Lung (tissue), 11 donors: ENCODE measurements at regions not wholly inside any gene's neighbourhood (a gene's known extent, or its start where the extent isn't known, plus 50 kb on each side); places are given as distances from the start of the nearest gene placed in this dataset.

ENCODE experiments used
- ATAC-seq: fragments of 200-7000 bp; cut with Tn5 transposase; one replicate; pipeline ENCODE4 v1.9.1; 2020; ENCODE audit warnings: moderate number of reproducible peaks; ENCODE audit not compliant: insufficient read depth, low FRiP score
- DNase-seq, 3 donors: peaks; one replicate each; pipeline ENCODE4 v3.0.0-alpha.2; 2013 to 2017
- H3K27ac ChIP-seq, 2 donors: one replicate each; pipeline ENCODE4 v1.5.1; 2013; ENCODE audit warnings: mild to moderate bottlenecking in 2 of 2, moderate library complexity in 2 of 2, control low read depth in 1 of 2, inconsistent platforms in 1 of 2, low read depth in 1 of 2, low read length in 1 of 2
- H3K27me3 ChIP-seq, 3 donors: one replicate each; pipeline ENCODE4 v1.5.1; 2013; ENCODE audit warnings: low read length in 2 of 3; ENCODE audit not compliant: control insufficient read depth in 3 of 3, insufficient read depth in 3 of 3
- H3K36me3 ChIP-seq, 4 donors: one replicate each; pipeline ENCODE4 v1.5.1; 2013; ENCODE audit warnings: low read length in 4 of 4, mild to moderate bottlenecking in 1 of 4, moderate library complexity in 1 of 4; ENCODE audit not compliant: control insufficient read depth in 4 of 4, insufficient read depth in 4 of 4
- H3K4me1 ChIP-seq, 5 donors: one replicate each; pipeline ENCODE4 v1.5.1; 2013; ENCODE audit warnings: low read length in 5 of 5, mild to moderate bottlenecking in 2 of 5, moderate library complexity in 1 of 5; ENCODE audit not compliant: control insufficient read depth in 5 of 5, insufficient read depth in 5 of 5
- H3K4me3 ChIP-seq: one replicate; pipeline ENCODE4 v1.5.1; 2013; ENCODE audit warnings: mild to moderate bottlenecking, control low read depth, moderate library complexity
- H3K9ac ChIP-seq, 2 donors: one replicate each; pipeline ENCODE4 v1.5.1; 2013; ENCODE audit warnings: low read length in 2 of 2, control low read depth in 1 of 2; ENCODE audit not compliant: insufficient read depth in 1 of 2
- H3K9me3 ChIP-seq, 4 donors: one replicate each; pipeline ENCODE4 v1.5.1; 2013; ENCODE audit warnings: low read length in 3 of 4, mild to moderate bottlenecking in 1 of 4, moderate library complexity in 1 of 4; ENCODE audit not compliant: control insufficient read depth in 4 of 4, insufficient read depth in 3 of 4
- CTCF ChIP-seq: IDR thresholded peaks from 2 replicates; pipeline ENCODE4 v1.5.1; 2012; ENCODE audit warnings: mild to moderate bottlenecking; ENCODE audit errors: control extremely low read depth, extremely low read depth
- WGBS, 2 donors: extraction: QIAGEN DNeasy Blood & Tissue Kit; methylation state at CpG; one replicate each; pipeline ENCODE4 v1.1.7; 2013; 5-methylcytosine and 5-hydroxymethylcytosine counted together
- donor health status: control.
- donor health status: control.
- donor health status: Bipolar disorder and iron deficiency.
- donor health status: healthy.
- donor health status: DM: yes; HTN: yes; CAD: no.

- H3K27me3 ChIP-seq, result peaks cover 0 to 6% (median 4%) of the 10 kb centered on the region in 3 donors
- no peak overlapping the region for H3K9ac ChIP-seq
- DNase-seq (no peak), ATAC-seq (no peak)
- H3K4me1 ChIP-seq, result peaks cover 0 to 14% (median 0%) of the 10 kb centered on the region in 5 donors
- no peak for TF ChIP-seq CTCF
- H3K4me3 ChIP-seq, result no peak overlapping the region
- 72 to 86% methylated on average over 12 of the region's 12 CpGs for WGBS, 2 donors
- no peak overlapping the region for H3K27ac ChIP-seq
- no peaks in the 10 kb centered on the region for H3K9me3 ChIP-seq
- H3K36me3 ChIP-seq, result no peaks in the 10 kb centered on the region
These were observed 149.6 kb downstream of the LINC00237 start for GRCh38 chr20:20956513-20956931.

- WGBS, 2 donors, result 66 to 71% methylated on average over 4 of the region's 4 CpGs
These were observed 150.3 kb downstream of the LINC00237 start for GRCh38 chr20:20955892-20956291.

GRCh38 chr20:20953738-20954618, 152.2 kb downstream of the LINC00237 start:
- no peaks in the 10 kb centered on the region for H3K36me3 ChIP-seq
- H3K27ac ChIP-seq, result no peak overlapping the region
- WGBS, 2 donors, result 49 to 67% methylated on average over 11 of the region's 11 CpGs
- DNase-seq, result peak; percentile 66 to 93 (median 89)
- H3K4me1 ChIP-seq, result peaks cover 0 to 14% (median 0%) of the 10 kb centered on the region in 5 donors
- no peak overlapping the region for H3K4me3 ChIP-seq
- ATAC-seq, result no peak
- peaks cover 0 to 7% (median 0%) of the 10 kb centered on the region in 4 donors for H3K9me3 ChIP-seq
- TF ChIP-seq CTCF, result no peak
- no peak overlapping the region for H3K9ac ChIP-seq
- peaks cover 0 to 4% (median 0%) of the 10 kb centered on the region in 3 donors for H3K27me3 ChIP-seq

More at GRCh38 chr20:20955892-20956291, 150.3 kb downstream of the LINC00237 start:
- Histone ChIP-seq H3K9ac (no peak overlapping the region), H3K27me3 (peaks cover 0 to 6% (median 4%) of the 10 kb centered on the region in 3 donors), H3K4me1 (peaks cover 0 to 14% (median 0%) of the 10 kb centered on the region in 5 donors), H3K36me3 (no peaks in the 10 kb centered on the region), H3K4me3 (no peak overlapping the region), H3K27ac (no peak overlapping the region), H3K9me3 (peaks cover 0 to 4% (median 0%) of the 10 kb centered on the region in 4 donors)
- no peak for ATAC-seq
- TF ChIP-seq CTCF, result no peak
- no peak for DNase-seq
